CD4-positive, alpha-beta memory T cell (primary cell): ENCODE measurements at regions not wholly inside any gene's neighbourhood (a gene's known extent, or its start where the extent isn't known, plus 50 kb on each side); places are given as distances from the start of the nearest gene placed in this dataset.

Experiments
- CTCF ChIA-PET: fragments of 350-600 bp; sonication (Branson Sonifier 250); formaldehyde crosslinking; loops from one replicate; lab custom pipeline; 2021; ENCODE audit warnings: inconsistent platforms; ENCODE audit not compliant: partially characterized antibody; lab: Charles Lee
- POLR2A ChIA-PET: fragments of 350-600 bp; sonication (Branson Sonifier 250); formaldehyde crosslinking; loops from one replicate; lab custom pipeline; 2021; ENCODE audit not compliant: partially characterized antibody; lab: Charles Lee
- DNase-seq, 5 donors: peaks; one replicate each; pipeline versions ENCODE4 v3.0.0 to v3.0.0-alpha.2; 2020 to 2022; ENCODE audit warnings: mixed read lengths in 1 of 5
- H3K27ac ChIP-seq: one replicate; pipeline ENCODE4 v1.7.0; 2013; ENCODE audit warnings: low read depth, low read length
- H3K27me3 ChIP-seq: 2 replicates; pipeline ENCODE4 v1.7.0; 2013; ENCODE audit warnings: mild to moderate bottlenecking, low read length, moderate library complexity; ENCODE audit not compliant: insufficient read depth
- H3K36me3 ChIP-seq: 2 replicates; pipeline ENCODE4 v1.7.0; 2013; ENCODE audit warnings: mild to moderate bottlenecking, low read length, moderate library complexity; ENCODE audit not compliant: insufficient read depth
- H3K4me1 ChIP-seq: 2 replicates; pipeline ENCODE4 v1.7.0; 2013; ENCODE audit warnings: mild to moderate bottlenecking, low read length, moderate library complexity; ENCODE audit not compliant: insufficient read depth
- H3K4me3 ChIP-seq, 2 donors: one replicate each; pipeline ENCODE4 v1.7.0; 2013; ENCODE audit warnings: low read length in 2 of 2, mild to moderate bottlenecking in 1 of 2
- H3K9me3 ChIP-seq, 2 donors: one replicate each; pipeline ENCODE4 v1.7.0; 2013; ENCODE audit warnings: low read length in 2 of 2, control low read depth in 1 of 2; ENCODE audit not compliant: control insufficient read depth in 1 of 2
- H3K27ac Mint-ChIP-seq, 7 donors: one replicate each; pipeline ENCODE4 v1.8.0; 2020 to 2021; ENCODE audit warnings: mixed read lengths in 7 of 7, mild to moderate bottlenecking in 6 of 7, inconsistent platforms in 3 of 7, moderate library complexity in 3 of 7
- H3K27me3 Mint-ChIP-seq, 2 donors: one replicate each; pipeline ENCODE4 v1.8.0; 2020 to 2021; ENCODE audit warnings: mixed read lengths in 2 of 2
- H3K36me3 Mint-ChIP-seq, 2 donors: one replicate each; pipeline ENCODE4 v1.8.0; 2020 to 2021; ENCODE audit warnings: mixed read lengths in 2 of 2, inconsistent platforms in 1 of 2, mild to moderate bottlenecking in 1 of 2
- H3K4me1 Mint-ChIP-seq, 4 donors: one replicate each; pipeline ENCODE4 v1.8.0; 2020 to 2021; ENCODE audit warnings: mixed read lengths in 4 of 4, mild to moderate bottlenecking in 1 of 4
- H3K4me3 Mint-ChIP-seq, 8 donors: one replicate each; pipeline ENCODE4 v1.8.0; 2020 to 2021; ENCODE audit warnings: mixed read lengths in 8 of 8, mild to moderate bottlenecking in 7 of 8, moderate library complexity in 6 of 8, inconsistent platforms in 3 of 8
- H3K9me3 Mint-ChIP-seq, 8 donors: one replicate each; pipeline ENCODE4 v1.8.0; 2020 to 2021; ENCODE audit warnings: mixed read lengths in 8 of 8, mild to moderate bottlenecking in 5 of 8, inconsistent platforms in 3 of 8, moderate library complexity in 1 of 8
- intact Hi-C: fragments of 100-400 bp; cut with micrococcal nuclease; formaldehyde crosslinking; loops from one replicate; pipeline ENCODE4 v1.15.1; 2023

DNA sequence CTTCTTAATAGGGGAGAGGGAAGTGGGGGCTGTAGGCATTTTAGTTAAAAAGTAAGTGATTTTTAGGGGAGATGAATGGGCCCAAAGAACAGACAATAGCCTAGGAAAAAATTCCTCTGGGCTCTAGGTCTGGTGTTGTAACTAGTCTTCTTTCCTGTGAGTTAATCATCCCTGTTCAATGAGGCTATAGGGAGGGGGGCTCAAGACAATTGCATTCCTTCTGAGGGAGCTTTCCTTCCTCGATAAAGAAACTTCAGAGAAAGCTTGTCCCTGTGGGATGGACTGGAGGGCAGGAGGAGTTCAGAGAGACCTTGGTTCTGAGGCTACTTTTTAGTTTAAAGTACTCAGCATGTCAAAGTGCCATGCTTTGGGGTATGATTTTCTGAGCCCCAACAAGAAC lies 127.2 kb downstream of the BBS10 start:
- Histone ChIP-seq H3K27ac (no peak overlapping the region), H3K27me3 (no peaks in the 10 kb centered on the region), H3K9me3 (no peaks in the 10 kb centered on the region), H3K4me1 (no peaks in the 10 kb centered on the region), H3K36me3 (no peaks in the 10 kb centered on the region), H3K4me3 (no peak overlapping the region)
- H3K36me3 Mint-ChIP-seq: no peaks in the 10 kb centered on the region
- H3K27ac Mint-ChIP-seq: no peak overlapping the region
- peaks cover 0 to 2% of the 10 kb centered on the region in 2 donors for H3K27me3 Mint-ChIP-seq
- ChIA-PET POLR2A (no interaction called here), CTCF (interaction anchor here (0.7 kb wide), 1 partner anchor 74 kb away, joined by 3 read pairs; no protein-coding TSS in a partner anchor)
- intact Hi-C loops: no loop called here
- no peak overlapping the region for H3K4me3 Mint-ChIP-seq
- no peak for DNase-seq
- no peaks in the 10 kb centered on the region for H3K4me1 Mint-ChIP-seq
- H3K9me3 Mint-ChIP-seq: peaks cover 0 to 2% (median 0%) of the 10 kb centered on the region in 8 donors

GRCh38 chr12:76219806-76220205 lies 128.4 kb downstream of the BBS10 start:
- Histone ChIP-seq H3K27ac (no peak overlapping the region), H3K4me1 (no peaks in the 10 kb centered on the region), H3K9me3 (no peaks in the 10 kb centered on the region), H3K4me3 (no peak overlapping the region), H3K36me3 (no peaks in the 10 kb centered on the region), H3K27me3 (no peaks in the 10 kb centered on the region)
- DNase-seq: no peak
- H3K27me3 Mint-ChIP-seq: peaks cover 0 to 2% of the 10 kb centered on the region in 2 donors
- intact Hi-C loops: no loop called here
- ChIA-PET POLR2A (no interaction called here), CTCF (no interaction called here)
- no peaks in the 10 kb centered on the region for H3K36me3 Mint-ChIP-seq
- peaks cover 0 to 2% (median 0%) of the 10 kb centered on the region in 8 donors for H3K9me3 Mint-ChIP-seq
- no peak overlapping the region for H3K4me3 Mint-ChIP-seq
- no peak overlapping the region for H3K27ac Mint-ChIP-seq
- H3K4me1 Mint-ChIP-seq: no peaks in the 10 kb centered on the region

- ChIA-PET CTCF (no interaction called here), POLR2A (no interaction called here)
- intact Hi-C loops: no loop called here
- Mint-ChIP-seq H3K4me1 (no peaks in the 10 kb centered on the region), H3K9me3 (no peaks in the 10 kb centered on the region), H3K4me3 (no peak overlapping the region), H3K27me3 (peaks cover 0 to 2% of the 10 kb centered on the region in 2 donors), H3K36me3 (no peaks in the 10 kb centered on the region), H3K27ac (no peak overlapping the region)
- DNase-seq: no peak
- Histone ChIP-seq H3K27me3 (no peaks in the 10 kb centered on the region), H3K4me3 (no peak overlapping the region), H3K9me3 (no peaks in the 10 kb centered on the region), H3K27ac (no peak overlapping the region), H3K4me1 (no peaks in the 10 kb centered on the region), H3K36me3 (no peaks in the 10 kb centered on the region)
Observed at GRCh38 chr12:76216585-76217472, 131.4 kb downstream of the BBS10 start.

- CTCF ChIA-PET: no interaction called here
- no peaks in the 10 kb centered on the region for H3K9me3 ChIP-seq
- intact Hi-C loops: no loop called here
- no peak overlapping the region for H3K27ac Mint-ChIP-seq
- H3K4me3 Mint-ChIP-seq: no peak overlapping the region
- DNase-seq: no peak
- H3K27me3 ChIP-seq: no peaks in the 10 kb centered on the region
- peaks cover 0 to 8% (median 1%) of the 10 kb centered on the region in 8 donors for H3K9me3 Mint-ChIP-seq
- H3K4me1 ChIP-seq: no peaks in the 10 kb centered on the region
- no peak overlapping the region for H3K4me3 ChIP-seq
- H3K4me1 Mint-ChIP-seq: no peaks in the 10 kb centered on the region
- no peak overlapping the region for H3K27ac ChIP-seq
- H3K27me3 Mint-ChIP-seq: peaks cover 21 to 29% of the 10 kb centered on the region in 2 donors
- POLR2A ChIA-PET: no interaction called here
- H3K36me3 Mint-ChIP-seq: no peaks in the 10 kb centered on the region
- H3K36me3 ChIP-seq: no peaks in the 10 kb centered on the region
Observed at GRCh38 chr12:76208129-76208528, 123.6 kb upstream of the NAP1L1 start.

DNA sequence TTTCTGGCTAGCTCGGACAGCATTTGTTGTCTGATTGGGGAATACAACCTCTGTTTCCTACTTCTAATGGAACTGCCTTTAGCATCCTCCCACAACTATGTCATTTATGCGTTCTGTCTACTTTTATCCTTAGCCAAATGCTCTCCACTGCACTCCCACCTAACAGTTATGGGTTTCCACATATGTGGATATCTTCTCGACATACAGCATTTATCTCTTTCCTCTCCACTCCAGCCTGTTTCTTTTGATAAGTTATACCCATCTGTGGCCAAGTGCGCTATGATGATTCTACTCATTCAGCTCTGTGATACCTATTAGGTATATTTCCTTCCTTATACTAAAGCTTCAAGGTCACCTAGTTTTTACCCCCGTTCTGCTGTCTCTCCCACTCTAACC lies 122.2 kb upstream of the NAP1L1 start:
- peaks cover 0 to 23% (median 8%) of the 10 kb centered on the region in 8 donors for H3K9me3 Mint-ChIP-seq
- no peaks in the 10 kb centered on the region for H3K9me3 ChIP-seq
- H3K36me3 ChIP-seq: no peaks in the 10 kb centered on the region
- intact Hi-C loops: no loop called here
- no peak overlapping the region for H3K27ac ChIP-seq
- ChIA-PET POLR2A (no interaction called here), CTCF (interaction anchor here (0.8 kb wide), 1 partner anchor 48 kb away, joined by 3 read pairs; no protein-coding TSS in a partner anchor)
- H3K27me3 Mint-ChIP-seq: peaks cover 22 to 35% of the 10 kb centered on the region in 2 donors
- H3K4me3 Mint-ChIP-seq: no peak overlapping the region
- no peak overlapping the region for H3K27ac Mint-ChIP-seq
- H3K36me3 Mint-ChIP-seq: no peaks in the 10 kb centered on the region
- no peaks in the 10 kb centered on the region for H3K4me1 Mint-ChIP-seq
- no peaks in the 10 kb centered on the region for H3K4me1 ChIP-seq
- no peaks in the 10 kb centered on the region for H3K27me3 ChIP-seq
- no peak for DNase-seq
- H3K4me3 ChIP-seq: no peak overlapping the region

DNA sequence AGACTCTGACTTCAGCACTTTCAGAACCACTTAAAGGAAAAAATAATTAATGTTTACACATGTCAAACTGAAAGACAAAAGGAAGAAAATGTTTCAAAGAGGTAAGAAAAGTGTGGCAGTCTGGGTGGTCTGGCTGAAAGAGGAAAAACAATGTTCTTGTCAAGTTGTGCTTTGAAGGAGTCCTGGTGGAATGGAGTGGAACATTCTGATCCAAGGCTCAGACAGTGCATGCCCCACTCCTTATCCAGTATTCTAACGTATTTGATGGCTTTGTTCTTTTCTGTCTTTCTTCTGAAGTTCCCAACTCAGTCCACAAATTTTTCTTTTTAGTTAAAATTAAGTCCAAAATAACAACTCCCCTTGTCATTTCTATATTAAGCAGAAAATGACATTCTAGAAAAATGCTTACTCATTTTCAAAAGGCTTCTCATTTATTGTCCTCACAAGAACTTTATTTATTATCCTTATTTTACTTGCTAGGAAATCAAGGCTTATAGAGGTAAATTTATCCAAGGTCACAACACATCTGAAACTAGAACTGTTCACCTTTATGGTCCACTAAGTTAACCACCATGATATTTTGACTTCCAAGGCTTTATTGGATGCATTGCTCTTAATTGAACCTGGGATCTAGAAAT lies 121.7 kb upstream of the NAP1L1 start:
- H3K27ac ChIP-seq: no peak overlapping the region
- ChIA-PET POLR2A (no interaction called here), CTCF (no interaction called here)
- H3K4me3 Mint-ChIP-seq: no peak overlapping the region
- no peaks in the 10 kb centered on the region for H3K9me3 ChIP-seq
- no peak for DNase-seq
- no peaks in the 10 kb centered on the region for H3K27me3 ChIP-seq
- no peaks in the 10 kb centered on the region for H3K36me3 Mint-ChIP-seq
- no peaks in the 10 kb centered on the region for H3K4me1 ChIP-seq
- no peaks in the 10 kb centered on the region for H3K36me3 ChIP-seq
- peaks cover 24 to 35% of the 10 kb centered on the region in 2 donors for H3K27me3 Mint-ChIP-seq
- H3K4me1 Mint-ChIP-seq: no peaks in the 10 kb centered on the region
- peaks cover 0 to 23% (median 9%) of the 10 kb centered on the region in 8 donors for H3K9me3 Mint-ChIP-seq
- no peak overlapping the region for H3K4me3 ChIP-seq
- H3K27ac Mint-ChIP-seq: no peak overlapping the region
- intact Hi-C loops: no loop called here

- no peak overlapping the region for H3K27ac Mint-ChIP-seq
- intact Hi-C loops: no loop called here
- no peaks in the 10 kb centered on the region for H3K4me1 Mint-ChIP-seq
- Histone ChIP-seq H3K4me3 (no peak overlapping the region), H3K36me3 (no peaks in the 10 kb centered on the region), H3K27ac (no peak overlapping the region), H3K4me1 (no peaks in the 10 kb centered on the region), H3K27me3 (no peaks in the 10 kb centered on the region), H3K9me3 (peaks cover 0 to 20% of the 10 kb centered on the region in 2 donors)
- peaks cover 30 to 32% of the 10 kb centered on the region in 2 donors for H3K27me3 Mint-ChIP-seq
- H3K36me3 Mint-ChIP-seq: peaks cover 4 to 7% of the 10 kb centered on the region in 2 donors
- DNase-seq: no peak
- H3K4me3 Mint-ChIP-seq: no peak overlapping the region
- CTCF ChIA-PET: no interaction called here
- POLR2A ChIA-PET: no interaction called here
- peaks cover 3 to 50% (median 33%) of the 10 kb centered on the region in 8 donors for H3K9me3 Mint-ChIP-seq
Observed at GRCh38 chr12:76202621-76203020, 118.1 kb upstream of the NAP1L1 start.
